ENCODE measurements at regions not wholly inside any gene's neighbourhood (a gene's known extent, or its start where the extent isn't known, plus 50 kb on each side); places are given as distances from the start of the nearest gene placed in this dataset.

DNA sequence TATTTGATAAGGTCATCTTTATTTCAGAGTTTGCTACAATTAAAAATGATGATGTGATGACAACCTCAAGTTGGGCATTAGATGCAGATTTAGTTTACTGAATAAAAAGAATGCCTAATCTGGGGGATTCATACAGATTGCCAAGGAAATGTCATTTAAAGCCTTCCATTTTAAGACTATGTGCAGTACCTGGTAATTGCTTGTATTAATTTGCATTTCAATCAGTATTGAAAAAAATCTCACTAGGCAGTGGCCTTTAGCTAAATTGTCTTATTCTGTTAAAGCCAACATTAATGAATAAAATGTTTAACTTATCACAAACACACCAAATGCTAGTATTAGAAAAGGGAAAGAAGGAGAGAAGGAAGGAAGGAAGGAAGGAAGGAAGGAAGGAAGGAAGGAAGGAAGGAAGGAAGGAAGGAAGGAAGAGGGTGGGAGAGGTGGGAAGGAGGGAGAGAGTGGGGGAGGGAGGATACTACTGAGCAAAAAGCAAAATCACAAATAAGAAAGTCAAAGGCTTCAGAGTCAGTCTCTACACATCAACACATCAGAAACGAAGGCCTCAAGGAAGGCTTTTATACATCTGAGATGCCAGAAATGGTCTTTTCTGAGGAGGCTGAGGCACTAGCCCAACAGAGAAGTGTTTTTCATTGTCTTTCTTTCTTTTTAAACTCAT is 271.1 kb upstream of the CLEC14A start:
- no peak for TF ChIP-seq CREB1 (IDR thresholded peaks at IDR 0.05)
- TF ChIP-seq, protein P1, sequence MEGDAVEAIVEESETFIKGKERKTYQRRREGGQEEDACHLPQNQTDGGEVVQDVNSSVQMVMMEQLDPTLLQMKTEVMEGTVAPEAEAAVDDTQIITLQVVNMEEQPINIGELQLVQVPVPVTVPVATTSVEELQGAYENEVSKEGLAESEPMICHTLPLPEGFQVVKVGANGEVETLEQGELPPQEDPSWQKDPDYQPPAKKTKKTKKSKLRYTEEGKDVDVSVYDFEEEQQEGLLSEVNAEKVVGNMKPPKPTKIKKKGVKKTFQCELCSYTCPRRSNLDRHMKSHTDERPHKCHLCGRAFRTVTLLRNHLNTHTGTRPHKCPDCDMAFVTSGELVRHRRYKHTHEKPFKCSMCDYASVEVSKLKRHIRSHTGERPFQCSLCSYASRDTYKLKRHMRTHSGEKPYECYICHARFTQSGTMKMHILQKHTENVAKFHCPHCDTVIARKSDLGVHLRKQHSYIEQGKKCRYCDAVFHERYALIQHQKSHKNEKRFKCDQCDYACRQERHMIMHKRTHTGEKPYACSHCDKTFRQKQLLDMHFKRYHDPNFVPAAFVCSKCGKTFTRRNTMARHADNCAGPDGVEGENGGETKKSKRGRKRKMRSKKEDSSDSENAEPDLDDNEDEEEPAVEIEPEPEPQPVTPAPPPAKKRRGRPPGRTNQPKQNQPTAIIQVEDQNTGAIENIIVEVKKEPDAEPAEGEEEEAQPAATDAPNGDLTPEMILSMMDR (IDR thresholded peaks at IDR 0.05; ENCODE audit: control extremely low read depth in 1 of 3, insufficient read depth in 1 of 3, low read depth in 1 of 3, low read length in 3 of 3), result no peak

All from H1 (cell line).